ENCODE measurements at regions not wholly inside any gene's neighbourhood (a gene's known extent, or its start where the extent isn't known, plus 50 kb on each side); places are given as distances from the start of the nearest gene placed in this dataset.

- TF ChIP-seq ZNF571 (tag by site-specific recombination; IDR thresholded peaks at IDR 0.05) (no peak), AEBP2 (tag by site-specific recombination; IDR thresholded peaks at IDR 0.05; ENCODE audit: borderline replicate concordance) (no peak), ZNF341 (tag by site-specific recombination; IDR thresholded peaks at IDR 0.05; ENCODE audit: low read depth) (no peak), OVOL3 (tag by site-specific recombination; IDR thresholded peaks at IDR 0.05) (no peak), ZNF830 (tag by site-specific recombination; IDR thresholded peaks at IDR 0.05; ENCODE audit: low read depth) (no peak), KLF9 (tag by site-specific recombination; IDR thresholded peaks at IDR 0.05; ENCODE audit: low read depth) (no peak), ZNF501 (tag by site-specific recombination; IDR thresholded peaks at IDR 0.05) (no peak), ZNF292 (tag by site-specific recombination; IDR thresholded peaks at IDR 0.05; ENCODE audit: borderline replicate concordance, low read depth) (no peak), MYNN (tag by site-specific recombination; IDR thresholded peaks at IDR 0.05; ENCODE audit: borderline replicate concordance) (no peak), ZNF513 (tag by site-specific recombination; IDR thresholded peaks at IDR 0.05) (no peak), ZNF354C (tag by site-specific recombination; IDR thresholded peaks at IDR 0.05; ENCODE audit: borderline replicate concordance, low read depth) (no peak), ZNF76 (tag by site-specific recombination; IDR thresholded peaks at IDR 0.05; ENCODE audit: borderline replicate concordance, low read depth) (no peak), ZFP69B (tag by site-specific recombination; IDR thresholded peaks at IDR 0.05) (peak; percentile 50; the same call in 1 of the 2 replicates), EGR2 (tag by site-specific recombination; IDR thresholded peaks at IDR 0.05; ENCODE audit: low read depth) (no peak), ZBTB6 (tag by site-specific recombination; IDR thresholded peaks at IDR 0.05) (no peak), RBAK (tag by site-specific recombination; IDR thresholded peaks at IDR 0.05) (0 out of 2 replicates have a peak, but pooled peaks have one; percentile 14), ZNF148 (tag by site-specific recombination; IDR thresholded peaks at IDR 0.05; ENCODE audit: borderline replicate concordance) (no peak), ZNF423 (tag by site-specific recombination; IDR thresholded peaks at IDR 0.05) (no peak), ZBTB20 (tag by site-specific recombination; IDR thresholded peaks at IDR 0.05) (no peak), ZNF488 (tag by site-specific recombination; IDR thresholded peaks at IDR 0.05) (no peak), PRDM6 (tag by site-specific recombination; IDR thresholded peaks at IDR 0.05) (peak; percentile 38; the same call in 1 of the 2 replicates), ZNF837 (tag by site-specific recombination; IDR thresholded peaks at IDR 0.05) (no peak), ZNF114 (tag by site-specific recombination; IDR thresholded peaks at IDR 0.05) (no peak), OSR2 (tag by site-specific recombination; IDR thresholded peaks at IDR 0.05) (peak; percentile 75), PBX3 (CRISPR knock-in tag; IDR thresholded peaks at IDR 0.05) (no peak), ZNF585B (tag by site-specific recombination; IDR thresholded peaks at IDR 0.05) (no peak), ZNF140 (tag by site-specific recombination; IDR thresholded peaks at IDR 0.05) (no peak), ZNF133 (tag by site-specific recombination; IDR thresholded peaks at IDR 0.05) (no peak), ZNF274 (IDR thresholded peaks at IDR 0.05; ENCODE audit: low read length) (no peak), ZNF274 (tag by site-specific recombination; IDR thresholded peaks at IDR 0.05; ENCODE audit: borderline replicate concordance) (no peak)
Measured at GRCh38 chr5:96572864-96573512, 89.2 kb upstream of the CAST start (continued).
